ENCODE measurements at regions not wholly inside any gene's neighbourhood (a gene's known extent, or its start where the extent isn't known, plus 50 kb on each side); places are given as distances from the start of the nearest gene placed in this dataset.
"Not testable (repeated sequence)": the region's sequence is repeated elsewhere in the genome, so short reads cannot be mapped to it uniquely, and the experiment has no call there.

GRCh38 chr18:43961722-43962121, 684.4 kb upstream of the SYT4 start:
- H3K4me3 ChIP-seq (replicated peaks; ENCODE audit: low read depth, low read length), result no peak overlapping the region
- no peak for TF ChIP-seq CTCF (IDR thresholded peaks at IDR 0.05; ENCODE audit: insufficient read depth, low read length, poor library complexity, severe bottlenecking)
- DNase-seq (ENCODE audit: extremely low read depth, insufficient read length), result no peak
- H3K27me3 ChIP-seq (replicated peaks; ENCODE audit: control insufficient read depth, insufficient read depth, low read length), result no peaks in the 10 kb centered on the region
- no peaks in the 10 kb centered on the region for H3K36me3 ChIP-seq (ENCODE audit: control insufficient read depth, insufficient read depth, low read length)

DNA sequence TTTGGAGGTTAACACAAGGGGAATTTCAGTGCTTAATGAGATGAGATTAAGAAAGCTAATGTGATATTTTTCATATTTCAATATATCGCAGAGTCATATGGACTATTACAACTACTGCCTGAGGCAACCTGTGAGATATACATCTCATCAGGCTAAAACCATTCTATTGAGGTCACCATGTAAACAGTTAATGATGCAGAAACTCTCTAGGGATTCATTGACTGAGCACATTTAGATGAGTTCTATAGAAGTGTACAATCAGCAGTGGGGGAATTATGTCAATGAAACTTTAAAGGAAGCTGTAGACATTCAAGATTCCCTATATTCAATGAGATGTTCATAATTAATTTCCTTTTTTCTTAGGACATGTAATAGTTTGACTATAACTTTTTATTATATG, 687.4 kb upstream of the SYT4 start:
- no peak for DNase-seq (ENCODE audit: extremely low read depth, insufficient read length)
- Histone ChIP-seq H3K36me3 (ENCODE audit: control insufficient read depth, insufficient read depth, low read length) (no peaks in the 10 kb centered on the region), H3K27me3 (replicated peaks; ENCODE audit: control insufficient read depth, insufficient read depth, low read length) (no peaks in the 10 kb centered on the region), H3K4me3 (replicated peaks; ENCODE audit: low read depth, low read length) (no peak overlapping the region)
- TF ChIP-seq CTCF (IDR thresholded peaks at IDR 0.05; ENCODE audit: insufficient read depth, low read length, poor library complexity, severe bottlenecking), result no peak

DNA sequence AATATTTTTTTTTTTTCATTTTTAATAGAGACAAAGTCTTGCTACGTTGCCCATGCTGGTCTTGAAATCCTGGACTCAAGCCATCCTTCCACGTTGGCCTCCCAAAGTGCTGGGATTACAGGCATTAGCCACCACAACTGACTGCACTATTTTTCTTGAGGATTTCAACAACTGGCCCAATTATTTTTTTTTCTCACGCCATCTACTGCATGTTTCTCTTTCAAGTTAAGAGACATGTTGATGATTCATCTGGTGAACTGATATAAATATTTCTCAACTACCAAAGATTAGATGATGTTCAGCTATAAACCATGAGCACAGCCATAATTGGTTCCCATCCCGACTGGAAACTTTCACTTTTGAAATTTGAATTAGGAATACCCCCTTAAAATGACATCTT, 688.4 kb upstream of the SYT4 start:
- Histone ChIP-seq H3K4me3 (replicated peaks; ENCODE audit: low read depth, low read length) (no peak overlapping the region), H3K27me3 (replicated peaks; ENCODE audit: control insufficient read depth, insufficient read depth, low read length) (no peaks in the 10 kb centered on the region), H3K36me3 (ENCODE audit: control insufficient read depth, insufficient read depth, low read length) (no peaks in the 10 kb centered on the region)
- no peak for DNase-seq (ENCODE audit: extremely low read depth, insufficient read length)
- no peak for TF ChIP-seq CTCF (IDR thresholded peaks at IDR 0.05; ENCODE audit: insufficient read depth, low read length, poor library complexity, severe bottlenecking)

GRCh38 chr18:43970656-43971055, 693.4 kb upstream of the SYT4 start:
- DNase-seq (ENCODE audit: extremely low read depth, insufficient read length), result no peak
- Histone ChIP-seq H3K27me3 (replicated peaks; ENCODE audit: control insufficient read depth, insufficient read depth, low read length) (no peaks in the 10 kb centered on the region), H3K4me3 (replicated peaks; ENCODE audit: low read depth, low read length) (no peak overlapping the region), H3K36me3 (ENCODE audit: control insufficient read depth, insufficient read depth, low read length) (no peaks in the 10 kb centered on the region)
- TF ChIP-seq CTCF (IDR thresholded peaks at IDR 0.05; ENCODE audit: insufficient read depth, low read length, poor library complexity, severe bottlenecking), result no peak

GRCh38 chr18:43978174-43978573, 700.9 kb upstream of the SYT4 start:
- H3K27me3 ChIP-seq (replicated peaks; ENCODE audit: control insufficient read depth, insufficient read depth, low read length), result no peaks in the 10 kb centered on the region
- DNase-seq (ENCODE audit: extremely low read depth, insufficient read length), result no peak
- no peaks in the 10 kb centered on the region for H3K36me3 ChIP-seq (ENCODE audit: control insufficient read depth, insufficient read depth, low read length)
- no peak for TF ChIP-seq CTCF (IDR thresholded peaks at IDR 0.05; ENCODE audit: insufficient read depth, low read length, poor library complexity, severe bottlenecking)
- no peak overlapping the region for H3K4me3 ChIP-seq (replicated peaks; ENCODE audit: low read depth, low read length)

GRCh38 chr18:43982582-43982981, 698.1 kb upstream of the SETBP1 start:
- TF ChIP-seq CTCF (IDR thresholded peaks at IDR 0.05; ENCODE audit: insufficient read depth, low read length, poor library complexity, severe bottlenecking), result no peak
- no peaks in the 10 kb centered on the region for H3K36me3 ChIP-seq (ENCODE audit: control insufficient read depth, insufficient read depth, low read length)
- H3K4me3 ChIP-seq (replicated peaks; ENCODE audit: low read depth, low read length), result no peak overlapping the region
- H3K27me3 ChIP-seq (replicated peaks; ENCODE audit: control insufficient read depth, insufficient read depth, low read length), result no peaks in the 10 kb centered on the region
- DNase-seq (ENCODE audit: extremely low read depth, insufficient read length), result no peak

- not testable (repeated sequence) for H3K36me3 ChIP-seq (ENCODE audit: control insufficient read depth, insufficient read depth, low read length); H3K4me3 ChIP-seq (replicated peaks; ENCODE audit: low read depth, low read length); H3K27me3 ChIP-seq (replicated peaks; ENCODE audit: control insufficient read depth, insufficient read depth, low read length); DNase-seq (ENCODE audit: extremely low read depth, insufficient read length)
Measured at GRCh38 chr18:43987061-43987460, 693.6 kb upstream of the SETBP1 start.

All from GM06990 (cell line).